ENCODE measurements at regions not wholly inside any gene's neighbourhood (a gene's known extent, or its start where the extent isn't known, plus 50 kb on each side); places are given as distances from the start of the nearest gene placed in this dataset.

- TF ChIP-seq CTCF (IDR thresholded peaks at IDR 0.05; ENCODE audit: insufficient read depth, low read length, poor library complexity, severe bottlenecking), result no peak
- no peak for TF ChIP-seq EZH2phosphoT487 (conservative IDR thresholded peaks at IDR 0.05; ENCODE audit: low read length)
Observed at GRCh38 chr13:40238761-40239160, 427.7 kb downstream of the FOXO1 start.

Data from SU-DHL-6 (cell line).